ENCODE measurements at regions not wholly inside any gene's neighbourhood (a gene's known extent, or its start where the extent isn't known, plus 50 kb on each side); places are given as distances from the start of the nearest gene placed in this dataset.

DNA sequence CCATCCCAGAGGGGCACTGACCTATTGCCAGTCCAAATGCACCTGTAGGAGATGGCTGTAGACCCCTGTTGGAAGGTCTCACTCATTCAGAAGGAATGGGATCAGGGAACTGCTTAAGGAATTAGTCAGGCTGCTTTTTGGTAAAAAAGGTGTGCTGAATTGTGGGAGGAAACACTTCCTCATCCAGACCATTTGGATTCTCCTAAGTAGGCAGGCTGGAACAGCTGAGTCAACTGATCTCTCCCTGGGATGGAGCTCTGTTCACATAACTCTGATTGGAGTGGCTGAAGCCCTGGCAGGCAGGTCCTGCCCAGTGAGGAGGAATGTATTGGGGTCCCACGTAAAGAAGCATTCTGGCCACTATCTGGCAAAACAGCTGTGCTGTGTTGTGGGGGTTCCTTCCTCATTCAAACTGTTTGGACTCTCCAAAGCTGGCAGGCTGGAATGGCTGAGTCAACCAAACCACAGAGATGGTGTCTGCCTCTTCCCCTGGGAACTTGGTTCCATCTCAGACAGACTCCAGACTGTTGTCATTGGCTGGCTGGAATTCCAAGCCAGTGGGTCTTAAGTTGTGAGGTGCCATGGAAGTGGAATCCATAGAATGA is 70.7 kb upstream of the PDC start:
- Histone ChIP-seq H3K4me3 (no peak overlapping the region), H3K9me3 (no peaks in the 10 kb centered on the region), H3K4me1 (peaks cover 2 to 8% (median 3%) of the 10 kb centered on the region in 3 donors), H3K27me3 (no peaks in the 10 kb centered on the region), H3K27ac (no peak overlapping the region), H3K36me3 (no peaks in the 10 kb centered on the region)
- 100% methylated on average over 1 of the region's 1 CpG; no CpG with 5 or more reads in 1 of the 2 donors for WGBS, 2 donors (ENCODE audit: low coverage in 1 of 2)
- TF ChIP-seq EP300 (IDR thresholded peaks at IDR 0.05) (no peak), CTCF (IDR thresholded peaks at IDR 0.05) (no peak), POLR2A (IDR thresholded peaks at IDR 0.05) (no peak), POLR2AphosphoS5 (IDR thresholded peaks at IDR 0.05) (no peak)
- no peak for ATAC-seq

GRCh38 chr1:186530109-186530508 is 69.2 kb upstream of the PDC start:
- Histone ChIP-seq H3K27me3 (no peaks in the 10 kb centered on the region), H3K4me3 (no peak overlapping the region), H3K27ac (no peak overlapping the region), H3K4me1 (peaks cover 0 to under 1% (median 0%) of the 10 kb centered on the region in 3 donors), H3K36me3 (no peaks in the 10 kb centered on the region), H3K9me3 (peaks cover 0 to 4% (median 0%) of the 10 kb centered on the region in 3 donors)
- 64 to 86% methylated on average over 2 of the region's 2 CpGs for WGBS, 2 donors (ENCODE audit: low coverage in 1 of 2)
- no peak for TF ChIP-seq POLR2AphosphoS5 (IDR thresholded peaks at IDR 0.05)
- TF ChIP-seq POLR2A (IDR thresholded peaks at IDR 0.05), result no peak
- TF ChIP-seq EP300 (IDR thresholded peaks at IDR 0.05), result no peak
- TF ChIP-seq CTCF (IDR thresholded peaks at IDR 0.05), result no peak
- ATAC-seq, result no peak

DNA sequence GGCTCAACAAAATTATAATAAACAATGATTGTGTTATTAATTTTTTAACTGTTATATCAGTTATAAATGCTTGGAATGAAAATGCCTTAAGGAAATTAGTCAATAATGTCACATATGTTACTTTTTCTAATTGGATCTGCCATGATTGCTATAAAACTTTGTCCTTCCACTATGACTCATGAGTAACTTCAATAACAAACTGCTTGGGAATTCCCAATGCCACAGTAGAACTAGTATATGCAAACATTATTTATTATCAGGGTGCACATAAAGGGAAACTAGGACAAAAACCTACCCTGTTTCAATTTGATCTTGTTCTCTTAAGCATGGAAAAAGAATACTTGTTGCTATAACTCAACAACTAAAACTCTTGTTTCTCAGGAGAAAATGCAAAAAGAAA is 59.1 kb upstream of the PDC start:
- H3K4me3 ChIP-seq, result no peak overlapping the region
- no peaks in the 10 kb centered on the region for H3K4me1 ChIP-seq
- H3K9me3 ChIP-seq, result peaks cover 0 to 19% (median 0%) of the 10 kb centered on the region in 3 donors
- ATAC-seq, result no peak
- no peaks in the 10 kb centered on the region for H3K27me3 ChIP-seq
- no peak overlapping the region for H3K27ac ChIP-seq
- H3K36me3 ChIP-seq, result no peaks in the 10 kb centered on the region
- TF ChIP-seq POLR2A (IDR thresholded peaks at IDR 0.05), result no peak
- no peak for TF ChIP-seq EP300 (IDR thresholded peaks at IDR 0.05)
- no peak for TF ChIP-seq POLR2AphosphoS5 (IDR thresholded peaks at IDR 0.05)
- no peak for TF ChIP-seq CTCF (IDR thresholded peaks at IDR 0.05)

GRCh38 chr1:186518822-186519381 is 58.0 kb upstream of the PDC start:
- 57 to 70% methylated on average over 4 of the region's 4 CpGs for WGBS, 2 donors (ENCODE audit: low coverage in 1 of 2)
- Histone ChIP-seq H3K27me3 (no peaks in the 10 kb centered on the region), H3K36me3 (no peaks in the 10 kb centered on the region), H3K9me3 (peaks cover 0 to 15% (median 0%) of the 10 kb centered on the region in 3 donors), H3K4me1 (no peaks in the 10 kb centered on the region), H3K4me3 (no peak overlapping the region), H3K27ac (no peak overlapping the region)
- no peak for TF ChIP-seq EP300 (IDR thresholded peaks at IDR 0.05)
- no peak for TF ChIP-seq POLR2A (IDR thresholded peaks at IDR 0.05)
- no peak for TF ChIP-seq POLR2AphosphoS5 (IDR thresholded peaks at IDR 0.05)
- no peak for TF ChIP-seq CTCF (IDR thresholded peaks at IDR 0.05)
- ATAC-seq, result no peak

DNA sequence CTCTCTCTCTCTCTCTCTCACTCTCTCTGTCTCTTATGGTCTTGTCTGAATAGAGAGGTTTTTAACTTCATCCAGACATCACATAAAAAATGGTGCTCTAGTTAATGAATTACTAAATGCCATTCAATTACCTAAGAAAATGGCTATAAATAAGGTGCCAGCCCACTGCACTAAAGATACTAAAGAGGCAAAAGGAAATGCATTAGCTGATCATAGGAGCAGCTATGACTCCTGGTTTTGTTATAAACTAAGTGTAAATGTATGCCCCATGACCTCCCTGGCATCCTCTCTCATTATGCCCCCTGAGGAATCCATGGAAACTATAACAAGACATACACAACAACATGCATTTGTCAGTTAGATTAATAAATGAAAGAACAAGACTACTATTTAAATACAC is 57.5 kb upstream of the PDC start:
- ATAC-seq, result no peak

More for the DNA sequence above, 57.5 kb upstream of the PDC start:
- Histone ChIP-seq H3K9me3 (peaks cover 0 to 10% (median 0%) of the 10 kb centered on the region in 3 donors), H3K27ac (no peak overlapping the region), H3K4me1 (no peaks in the 10 kb centered on the region), H3K36me3 (no peaks in the 10 kb centered on the region), H3K4me3 (no peak overlapping the region), H3K27me3 (no peaks in the 10 kb centered on the region)
- TF ChIP-seq POLR2A (IDR thresholded peaks at IDR 0.05), result no peak
- no peak for TF ChIP-seq POLR2AphosphoS5 (IDR thresholded peaks at IDR 0.05)
- TF ChIP-seq CTCF (IDR thresholded peaks at IDR 0.05), result no peak
- TF ChIP-seq EP300 (IDR thresholded peaks at IDR 0.05), result no peak
